Fibroblast of lung (primary cell): ENCODE measurements at regions not wholly inside any gene's neighbourhood (a gene's known extent, or its start where the extent isn't known, plus 50 kb on each side); places are given as distances from the start of the nearest gene placed in this dataset.

ENCODE experiments used
- DNase-seq, 2 donors: peaks; one replicate each; pipeline versions ENCODE4 v3.0.0 to v3.0.0-alpha.2; 2010; ENCODE audit warnings: low read depth in 2 of 2
- H2AFZ ChIP-seq: 2 replicates; pipeline ENCODE4 v1.5.1; 2012; ENCODE audit warnings: low read length, control low read depth, inconsistent platforms
- H3K27ac ChIP-seq: 2 replicates; pipeline ENCODE4 v1.5.1; 2011; ENCODE audit warnings: low read length, control low read depth; ENCODE audit not compliant: insufficient read depth
- H3K27me3 ChIP-seq: 2 replicates; pipeline ENCODE4 v1.5.1; 2011; ENCODE audit warnings: mild to moderate bottlenecking, low read length; ENCODE audit not compliant: control insufficient read depth, insufficient read depth
- H3K36me3 ChIP-seq: 2 replicates; pipeline ENCODE4 v1.5.1; 2011; ENCODE audit warnings: low read length; ENCODE audit not compliant: control insufficient read depth, insufficient read depth
- H3K4me1 ChIP-seq: 2 replicates; pipeline ENCODE4 v1.5.1; 2011; ENCODE audit warnings: low read length; ENCODE audit not compliant: control insufficient read depth, insufficient read depth; ENCODE audit errors: extremely low read depth
- H3K4me2 ChIP-seq: 2 replicates; pipeline ENCODE4 v1.5.1; 2011; ENCODE audit warnings: low read length, control low read depth; ENCODE audit not compliant: insufficient read depth; ENCODE audit errors: extremely low read depth
- H3K4me3 ChIP-seq, 4 experiments: fragments of 200-600 bp in 1 of 4; sonication (generic) in 1 of 4; replicated peaks in 1 of 4; 2 replicates each; pipeline ENCODE4 v1.5.1; 2011 to 2016; ENCODE audit warnings: low read length in 4 of 4, low read depth in 3 of 4, mild to moderate bottlenecking in 3 of 4, control low read depth in 2 of 4, inconsistent platforms in 1 of 4, mixed read lengths in 1 of 4; ENCODE audit not compliant: insufficient read depth in 1 of 4; ENCODE audit errors: control extremely low read depth in 1 of 4
- H3K79me2 ChIP-seq: 2 replicates; pipeline ENCODE4 v1.5.1; 2012; ENCODE audit warnings: mild to moderate bottlenecking, low read length, inconsistent platforms; ENCODE audit not compliant: control insufficient read depth, insufficient read depth
- H3K9ac ChIP-seq: 2 replicates; pipeline ENCODE4 v1.5.1; 2011; ENCODE audit warnings: mild to moderate bottlenecking, low read length, control low read depth; ENCODE audit not compliant: insufficient read depth
- H3K9me3 ChIP-seq: 2 replicates; pipeline ENCODE4 v1.5.1; 2012; ENCODE audit warnings: low read depth, low read length; ENCODE audit not compliant: control insufficient read depth, insufficient read depth
- H4K20me1 ChIP-seq: 2 replicates; pipeline ENCODE4 v1.5.1; 2011; ENCODE audit warnings: low read length; ENCODE audit not compliant: control insufficient read depth, insufficient read depth; ENCODE audit errors: extremely low read depth
- EZH2 ChIP-seq: IDR thresholded peaks from 2 replicates; pipeline ENCODE4 v1.5.1; 2012; ENCODE audit warnings: low read length, control low read depth, mild to moderate bottlenecking; ENCODE audit errors: missing control alignments
- TF ChIP-seq, protein P1 (sequence below), 2 donors: IDR thresholded peaks in 1 of 2; conservative IDR thresholded peaks in 1 of 2; 1 replicate in 1 of 2; 2 replicates in 1 of 2; pipeline ENCODE4 v1.5.1; 2011 to 2012; ENCODE audit warnings: low read length in 2 of 2, control low read depth in 1 of 2, inconsistent platforms in 1 of 2, low read depth in 1 of 2, mild to moderate bottlenecking in 1 of 2

DNA sequence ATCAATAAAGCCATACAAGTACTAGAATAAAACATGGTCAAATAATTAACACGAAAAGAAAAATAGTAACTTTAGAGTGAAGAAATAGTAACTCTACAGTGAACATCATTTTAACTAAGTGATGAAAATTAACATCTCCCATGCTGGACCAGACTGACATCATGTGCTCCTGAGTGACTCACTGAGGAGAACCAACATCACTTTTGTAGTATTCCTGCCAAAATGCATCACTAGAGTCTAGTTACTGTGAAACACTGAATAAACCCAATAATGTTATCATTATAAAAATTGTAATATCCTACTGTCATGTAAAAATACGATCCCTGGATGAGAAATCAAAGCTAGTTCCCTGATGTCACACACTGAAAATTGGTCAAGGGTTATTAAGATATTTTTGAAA lies 361.3 kb downstream of the CD109 start:
- H3K9me3 ChIP-seq: no peaks in the 10 kb centered on the region
- H3K27ac ChIP-seq: no peak overlapping the region
- H3K36me3 ChIP-seq: no peaks in the 10 kb centered on the region
- no peak for TF ChIP-seq EZH2
- TF ChIP-seq, protein P1, sequence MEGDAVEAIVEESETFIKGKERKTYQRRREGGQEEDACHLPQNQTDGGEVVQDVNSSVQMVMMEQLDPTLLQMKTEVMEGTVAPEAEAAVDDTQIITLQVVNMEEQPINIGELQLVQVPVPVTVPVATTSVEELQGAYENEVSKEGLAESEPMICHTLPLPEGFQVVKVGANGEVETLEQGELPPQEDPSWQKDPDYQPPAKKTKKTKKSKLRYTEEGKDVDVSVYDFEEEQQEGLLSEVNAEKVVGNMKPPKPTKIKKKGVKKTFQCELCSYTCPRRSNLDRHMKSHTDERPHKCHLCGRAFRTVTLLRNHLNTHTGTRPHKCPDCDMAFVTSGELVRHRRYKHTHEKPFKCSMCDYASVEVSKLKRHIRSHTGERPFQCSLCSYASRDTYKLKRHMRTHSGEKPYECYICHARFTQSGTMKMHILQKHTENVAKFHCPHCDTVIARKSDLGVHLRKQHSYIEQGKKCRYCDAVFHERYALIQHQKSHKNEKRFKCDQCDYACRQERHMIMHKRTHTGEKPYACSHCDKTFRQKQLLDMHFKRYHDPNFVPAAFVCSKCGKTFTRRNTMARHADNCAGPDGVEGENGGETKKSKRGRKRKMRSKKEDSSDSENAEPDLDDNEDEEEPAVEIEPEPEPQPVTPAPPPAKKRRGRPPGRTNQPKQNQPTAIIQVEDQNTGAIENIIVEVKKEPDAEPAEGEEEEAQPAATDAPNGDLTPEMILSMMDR (conservative IDR thresholded peaks at IDR 0.05 in 1 of 2, IDR thresholded peaks at IDR 0.05 in 1 of 2; ENCODE audit: low read depth in 1 of 2, low read length in 2 of 2): no peak
- no peak overlapping the region for H2AFZ ChIP-seq
- H3K27me3 ChIP-seq: no peaks in the 10 kb centered on the region
- no peaks in the 10 kb centered on the region for H3K4me1 ChIP-seq
- H3K79me2 ChIP-seq: no peaks in the 10 kb centered on the region
- no peak overlapping the region for H3K4me2 ChIP-seq
- H3K9ac ChIP-seq: no peak overlapping the region
- H4K20me1 ChIP-seq: no peaks in the 10 kb centered on the region
- H3K4me3 ChIP-seq: no peak overlapping the region
- DNase-seq: peak; percentile 4 to 41

GRCh38 chr6:74054190-74054589 lies 358.2 kb downstream of the CD109 start:
- H3K4me2 ChIP-seq: no peak overlapping the region
- no peak overlapping the region for H3K9ac ChIP-seq
- no peaks in the 10 kb centered on the region for H3K9me3 ChIP-seq
- no peak overlapping the region for H3K4me3 ChIP-seq
- H3K79me2 ChIP-seq: no peaks in the 10 kb centered on the region
- no peak overlapping the region for H2AFZ ChIP-seq
- no peaks in the 10 kb centered on the region for H3K27me3 ChIP-seq
- H3K4me1 ChIP-seq: no peaks in the 10 kb centered on the region
- no peak overlapping the region for H3K27ac ChIP-seq
- no peak for DNase-seq
- H3K36me3 ChIP-seq: no peaks in the 10 kb centered on the region
- no peaks in the 10 kb centered on the region for H4K20me1 ChIP-seq
- no peak for TF ChIP-seq EZH2
- TF ChIP-seq, protein P1 (conservative IDR thresholded peaks at IDR 0.05 in 1 of 2, IDR thresholded peaks at IDR 0.05 in 1 of 2; ENCODE audit: low read depth in 1 of 2, low read length in 2 of 2): no peak

- no peaks in the 10 kb centered on the region for H3K27me3 ChIP-seq
- H3K36me3 ChIP-seq: no peaks in the 10 kb centered on the region
- H3K27ac ChIP-seq: no peak overlapping the region
- no peak overlapping the region for H2AFZ ChIP-seq
- H3K4me1 ChIP-seq: no peaks in the 10 kb centered on the region
- no peaks in the 10 kb centered on the region for H3K9me3 ChIP-seq
- no peaks in the 10 kb centered on the region for H3K79me2 ChIP-seq
- TF ChIP-seq, protein P1 (conservative IDR thresholded peaks at IDR 0.05 in 1 of 2, IDR thresholded peaks at IDR 0.05 in 1 of 2; ENCODE audit: low read depth in 1 of 2, low read length in 2 of 2): no peak
- TF ChIP-seq EZH2: no peak
- no peak overlapping the region for H3K4me3 ChIP-seq
- H3K4me2 ChIP-seq: no peak overlapping the region
- DNase-seq: no peak
- no peak overlapping the region for H3K9ac ChIP-seq
- no peaks in the 10 kb centered on the region for H4K20me1 ChIP-seq
These were observed 354.9 kb downstream of the CD109 start for GRCh38 chr6:74050921-74051320.
